NT2/D1 (cell line): ENCODE measurements at regions not wholly inside any gene's neighbourhood (a gene's known extent, or its start where the extent isn't known, plus 50 kb on each side); places are given as distances from the start of the nearest gene placed in this dataset.

Source experiments
- SUZ12 ChIP-seq: IDR thresholded peaks from 2 replicates; pipeline ENCODE4 v1.6.1; 2011; ENCODE audit not compliant: insufficient read length, insufficient read depth; ENCODE audit errors: extremely low read depth
- YY1 ChIP-seq: IDR thresholded peaks from 2 replicates; pipeline ENCODE4 v1.6.1; 2011; ENCODE audit not compliant: insufficient read length, insufficient read depth
- ZNF274 ChIP-seq: IDR thresholded peaks from 2 replicates; pipeline ENCODE4 v1.6.1; 2011; ENCODE audit warnings: mild to moderate bottlenecking, low read depth, low read length

- no peak for TF ChIP-seq SUZ12
- no peak for TF ChIP-seq ZNF274
- no peak for TF ChIP-seq YY1
Observed at GRCh38 chr12:94777936-94778335, 127.6 kb upstream of the TMCC3 start.
